ENCODE measurements at regions not wholly inside any gene's neighbourhood (a gene's known extent, or its start where the extent isn't known, plus 50 kb on each side); places are given as distances from the start of the nearest gene placed in this dataset.

GRCh38 chr11:98100689-98101088 lies 920.1 kb upstream of the CNTN5 start:
- no peak for TF ChIP-seq RXRA (IDR thresholded peaks at IDR 0.05)
- no peak for TF ChIP-seq NR2F2 (IDR thresholded peaks at IDR 0.05)
- no peak for TF ChIP-seq SP1 (IDR thresholded peaks at IDR 0.05)
- TF ChIP-seq CTCF (IDR thresholded peaks at IDR 0.05; ENCODE audit: low read depth, low read length, missing input control) = no peak
